H9 (cell line): ENCODE measurements at regions not wholly inside any gene's neighbourhood (a gene's known extent, or its start where the extent isn't known, plus 50 kb on each side); places are given as distances from the start of the nearest gene placed in this dataset.

Experiments
- DNase-seq: peaks from one replicate; pipeline ENCODE4 v3.0.0-alpha.2; 2017
- H2AFZ ChIP-seq: one replicate; pipeline ENCODE4 v1.6.1; 2013; ENCODE audit warnings: mild to moderate bottlenecking, low read length, control low read depth, moderate library complexity
- H2AK5ac ChIP-seq: 2 replicates; pipeline ENCODE4 v1.6.1; 2013; ENCODE audit warnings: low read length, control low read depth, mixed read lengths; ENCODE audit not compliant: insufficient read length
- H2BK120ac ChIP-seq: one replicate; pipeline ENCODE4 v1.6.1; 2013; ENCODE audit warnings: low read depth, mild to moderate bottlenecking, low read length, control low read depth, inconsistent platforms; ENCODE audit not compliant: poor library complexity, severe bottlenecking
- H2BK12ac ChIP-seq: 2 replicates; pipeline ENCODE4 v1.6.1; 2013; ENCODE audit warnings: low read length, control low read depth, mixed read lengths, low read depth; ENCODE audit not compliant: insufficient read length
- H2BK15ac ChIP-seq: 2 replicates; pipeline ENCODE4 v1.6.1; 2013; ENCODE audit warnings: low read depth, low read length, control low read depth
- H2BK20ac ChIP-seq: one replicate; pipeline ENCODE4 v1.6.1; 2013; ENCODE audit warnings: low read depth, mild to moderate bottlenecking, low read length, control low read depth, inconsistent platforms; ENCODE audit not compliant: poor library complexity, severe bottlenecking
- H2BK5ac ChIP-seq: 2 replicates; pipeline ENCODE4 v1.6.1; 2013; ENCODE audit warnings: low read length, control low read depth, mixed read lengths; ENCODE audit not compliant: insufficient read length
- H3K14ac ChIP-seq: 2 replicates; pipeline ENCODE4 v1.6.1; 2013; ENCODE audit warnings: low read length, control low read depth; ENCODE audit not compliant: insufficient read depth
- H3K18ac ChIP-seq: 2 replicates; pipeline ENCODE4 v1.6.1; 2013; ENCODE audit warnings: low read depth, mild to moderate bottlenecking, mixed read lengths, low read length, control low read depth; ENCODE audit not compliant: insufficient read length
- H3K23ac ChIP-seq: 2 replicates; pipeline ENCODE4 v1.6.1; 2013; ENCODE audit warnings: low read length, control low read depth, mixed read lengths, low read depth; ENCODE audit not compliant: insufficient read length
- H3K23me2 ChIP-seq: 2 replicates; pipeline ENCODE4 v1.6.1; 2013; ENCODE audit warnings: low read depth, mild to moderate bottlenecking, mixed read lengths, low read length, control low read depth; ENCODE audit not compliant: insufficient read length, poor library complexity, severe bottlenecking
- H3K27ac ChIP-seq: 2 replicates; pipeline ENCODE4 v1.5.1; 2013; ENCODE audit warnings: low read length, control low read depth, mixed read lengths, low read depth; ENCODE audit not compliant: insufficient read length
- H3K27me3 ChIP-seq: 2 replicates; pipeline ENCODE4 v1.6.1; 2013; ENCODE audit warnings: low read length, control low read depth, inconsistent platforms; ENCODE audit not compliant: insufficient read depth
- H3K4ac ChIP-seq: 2 replicates; pipeline ENCODE4 v1.6.1; 2013; ENCODE audit warnings: low read depth, mild to moderate bottlenecking, control low read depth, inconsistent platforms, low read length, moderate library complexity
- H3K4me1 ChIP-seq: 2 replicates; pipeline ENCODE4 v1.6.1; 2013; ENCODE audit warnings: low read length, control low read depth, inconsistent platforms; ENCODE audit not compliant: insufficient read depth
- H3K4me2 ChIP-seq: 2 replicates; pipeline ENCODE4 v1.6.1; 2013; ENCODE audit warnings: low read length, control low read depth, mixed read lengths; ENCODE audit not compliant: insufficient read length, insufficient read depth
- H3K56ac ChIP-seq: 2 replicates; pipeline ENCODE4 v1.6.1; 2013; ENCODE audit warnings: low read depth, mild to moderate bottlenecking, mixed read lengths, low read length, control low read depth; ENCODE audit not compliant: insufficient read length
- H3K79me1 ChIP-seq: 2 replicates; pipeline ENCODE4 v1.6.1; 2013; ENCODE audit warnings: low read depth, mild to moderate bottlenecking, moderate library complexity, low read length, control low read depth, inconsistent platforms; ENCODE audit not compliant: insufficient read depth, poor library complexity, severe bottlenecking
- H3K79me2 ChIP-seq: 2 replicates; pipeline ENCODE4 v1.6.1; 2013; ENCODE audit warnings: low read length, control low read depth, inconsistent platforms; ENCODE audit not compliant: insufficient read depth
- H3K9ac ChIP-seq: 2 replicates; pipeline ENCODE4 v1.6.1; 2013; ENCODE audit warnings: low read length, control low read depth, mixed read lengths; ENCODE audit not compliant: insufficient read length; ENCODE audit errors: extremely low read depth
- H3K9me3 ChIP-seq: one replicate; pipeline ENCODE4 v1.6.1; 2013; ENCODE audit warnings: low read depth, low read length, inconsistent platforms; ENCODE audit not compliant: control insufficient read depth
- H3T11ph ChIP-seq: one replicate; pipeline ENCODE4 v1.6.1; 2013; ENCODE audit warnings: mild to moderate bottlenecking, low read length, control low read depth, inconsistent platforms
- H4K20me1 ChIP-seq: one replicate; pipeline ENCODE4 v1.6.1; 2013; ENCODE audit not compliant: control insufficient read depth, insufficient read length, insufficient read depth
- H4K5ac ChIP-seq: 2 replicates; pipeline ENCODE4 v1.6.1; 2013; ENCODE audit warnings: low read depth, mild to moderate bottlenecking, mixed read lengths, low read length, control low read depth; ENCODE audit not compliant: insufficient read length
- H4K8ac ChIP-seq: replicated peaks from 2 replicates; pipeline ENCODE4 v1.6.1; 2013; ENCODE audit warnings: low read length, control low read depth, mixed read lengths, low read depth; ENCODE audit not compliant: insufficient read length
- H4K91ac ChIP-seq: 2 replicates; pipeline ENCODE4 v1.6.1; 2013; ENCODE audit warnings: low read depth, mild to moderate bottlenecking, moderate library complexity, mixed read lengths, low read length, control low read depth; ENCODE audit not compliant: insufficient read length
- H3K27ac Mint-ChIP-seq, 3 experiments: 2 replicates in 2 of 3; 3 replicates in 1 of 3; pipeline ENCODE4 v1.8.0; 2020 to 2021; ENCODE audit warnings: mixed read lengths in 3 of 3, mild to moderate bottlenecking in 1 of 3, moderate library complexity in 1 of 3
- H3K27me3 Mint-ChIP-seq: 2 replicates; pipeline ENCODE4 v1.8.0; 2021; ENCODE audit warnings: low read depth, mild to moderate bottlenecking, moderate library complexity, mixed read lengths
- H3K36me3 Mint-ChIP-seq, 3 experiments: 2 replicates in 2 of 3; 3 replicates in 1 of 3; pipeline ENCODE4 v1.8.0; 2020 to 2021; ENCODE audit warnings: low read depth in 3 of 3, mixed read lengths in 3 of 3; ENCODE audit not compliant: insufficient read depth in 1 of 3
- H3K4me1 Mint-ChIP-seq, 2 experiments: 2 replicates each; pipeline ENCODE4 v1.8.0; 2020; ENCODE audit warnings: mixed read lengths in 2 of 2
- H3K4me3 Mint-ChIP-seq, 2 experiments: 2 replicates in 1 of 2; 3 replicates in 1 of 2; pipeline ENCODE4 v1.8.0; 2020 to 2021; ENCODE audit warnings: mild to moderate bottlenecking in 2 of 2, mixed read lengths in 2 of 2, moderate library complexity in 1 of 2
- H3K9me3 Mint-ChIP-seq, 2 experiments: 2 replicates in 1 of 2; 3 replicates in 1 of 2; pipeline ENCODE4 v1.8.0; 2020; ENCODE audit warnings: mild to moderate bottlenecking in 2 of 2, mixed read lengths in 2 of 2, moderate library complexity in 1 of 2
- WGBS: extraction: QIAGEN DNeasy Blood & Tissue Kit; methylation state at CpG from one replicate; pipeline ENCODE4 v1.1.7; 2013; ENCODE audit warnings: missing lambda C conversion rate, low lambda C conversion rate, mixed read lengths; ENCODE audit not compliant: insufficient read length; ENCODE audit errors: extremely low coverage; 5-methylcytosine and 5-hydroxymethylcytosine counted together
- TF ChIP-seq, protein P1 (sequence below): fragments of 200-600 bp; sonication (generic); conservative IDR thresholded peaks from 3 replicates; pipeline ENCODE4 v1.8.0; 2021; ENCODE audit warnings: antibody characterized with exemption, mild to moderate bottlenecking

DNA sequence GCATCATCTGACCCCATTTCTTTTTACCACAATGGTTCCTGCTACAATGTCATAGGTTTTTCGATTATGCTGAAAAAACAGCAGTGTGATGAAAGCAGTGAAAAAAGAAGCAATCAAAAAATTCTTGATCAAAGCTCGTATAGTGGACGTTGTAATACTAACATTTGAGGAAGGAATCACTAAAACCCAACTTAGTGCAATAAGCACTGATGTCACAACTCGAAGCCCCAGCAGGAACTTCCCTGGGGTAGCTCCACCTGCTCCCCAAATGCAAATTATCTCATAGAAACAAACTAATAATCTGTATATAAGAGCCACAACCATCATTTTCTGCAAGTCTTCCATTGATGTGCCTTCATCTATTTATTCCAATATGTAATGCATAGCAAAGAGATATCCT is 285.6 kb upstream of the SGK1 start:
- H3K14ac ChIP-seq = no peak overlapping the region
- H2BK15ac ChIP-seq = no peak overlapping the region
- no peak overlapping the region for H2AK5ac ChIP-seq
- H2AFZ ChIP-seq = no peak overlapping the region
- H3K23me2 ChIP-seq = no peaks in the 10 kb centered on the region
- H3K4me2 ChIP-seq = no peak overlapping the region
- no peaks in the 10 kb centered on the region for H3K79me2 ChIP-seq
- H3K79me1 ChIP-seq = no peaks in the 10 kb centered on the region
- Mint-ChIP-seq H3K27me3 (no peaks in the 10 kb centered on the region; the same call in 1 of the 2 replicates), H3K4me1 (no peaks in the 10 kb centered on the region), H3K9me3 (peaks cover 23 to 26% of the 10 kb centered on the region in 2 experiments), H3K36me3 (peaks cover 16 to 28% (median 21%) of the 10 kb centered on the region in 3 experiments), H3K27ac (no peak overlapping the region), H3K4me3 (no peak overlapping the region)
- H2BK20ac ChIP-seq = no peak overlapping the region
- no peak overlapping the region for H3T11ph ChIP-seq
- H3K18ac ChIP-seq = no peak overlapping the region
- no peak overlapping the region for H2BK120ac ChIP-seq
- no peak overlapping the region for H4K8ac ChIP-seq
- H3K27me3 ChIP-seq = no peaks in the 10 kb centered on the region
- H4K20me1 ChIP-seq = no peaks in the 10 kb centered on the region
- no peak overlapping the region for H4K5ac ChIP-seq
- no peak overlapping the region for H3K9ac ChIP-seq
- H4K91ac ChIP-seq = no peak overlapping the region
- DNase-seq = no peak
- TF ChIP-seq, protein P1, sequence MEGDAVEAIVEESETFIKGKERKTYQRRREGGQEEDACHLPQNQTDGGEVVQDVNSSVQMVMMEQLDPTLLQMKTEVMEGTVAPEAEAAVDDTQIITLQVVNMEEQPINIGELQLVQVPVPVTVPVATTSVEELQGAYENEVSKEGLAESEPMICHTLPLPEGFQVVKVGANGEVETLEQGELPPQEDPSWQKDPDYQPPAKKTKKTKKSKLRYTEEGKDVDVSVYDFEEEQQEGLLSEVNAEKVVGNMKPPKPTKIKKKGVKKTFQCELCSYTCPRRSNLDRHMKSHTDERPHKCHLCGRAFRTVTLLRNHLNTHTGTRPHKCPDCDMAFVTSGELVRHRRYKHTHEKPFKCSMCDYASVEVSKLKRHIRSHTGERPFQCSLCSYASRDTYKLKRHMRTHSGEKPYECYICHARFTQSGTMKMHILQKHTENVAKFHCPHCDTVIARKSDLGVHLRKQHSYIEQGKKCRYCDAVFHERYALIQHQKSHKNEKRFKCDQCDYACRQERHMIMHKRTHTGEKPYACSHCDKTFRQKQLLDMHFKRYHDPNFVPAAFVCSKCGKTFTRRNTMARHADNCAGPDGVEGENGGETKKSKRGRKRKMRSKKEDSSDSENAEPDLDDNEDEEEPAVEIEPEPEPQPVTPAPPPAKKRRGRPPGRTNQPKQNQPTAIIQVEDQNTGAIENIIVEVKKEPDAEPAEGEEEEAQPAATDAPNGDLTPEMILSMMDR = no peak
- no peak overlapping the region for H3K27ac ChIP-seq
- no peaks in the 10 kb centered on the region for H3K9me3 ChIP-seq
- no peaks in the 10 kb centered on the region for H3K4me1 ChIP-seq
- H3K23ac ChIP-seq = no peak overlapping the region
- no peak overlapping the region for H3K56ac ChIP-seq
- no peak overlapping the region for H3K4ac ChIP-seq
- WGBS = no CpG with 5 or more reads among the region's 4 CpGs
- H2BK5ac ChIP-seq = no peak overlapping the region
- no peak overlapping the region for H2BK12ac ChIP-seq
